ENCODE measurements at regions not wholly inside any gene's neighbourhood (a gene's known extent, or its start where the extent isn't known, plus 50 kb on each side); places are given as distances from the start of the nearest gene placed in this dataset.

- no peak for DNase-seq (ENCODE audit: low read depth, low spot score)
- Histone ChIP-seq H3K4me1 (ENCODE audit: insufficient read depth, insufficient read length) (no peaks in the 10 kb centered on the region), H3K4me3 (ENCODE audit: insufficient read length, low read depth) (no peak overlapping the region), H3K9ac (ENCODE audit: insufficient read length, low read depth) (no peak overlapping the region), H3K9me3 (ENCODE audit: insufficient read depth, low read length) (peaks cover 18% of the 10 kb centered on the region), H3K27me3 (ENCODE audit: insufficient read depth, insufficient read length) (no peaks in the 10 kb centered on the region), H3K36me3 (ENCODE audit: insufficient read depth, insufficient read length, low read length) (no peaks in the 10 kb centered on the region)
- TF ChIP-seq SUZ12 (IDR thresholded peaks at IDR 0.05; ENCODE audit: extremely low read depth, insufficient read depth, insufficient read length) (no peak), ZNF274 (IDR thresholded peaks at IDR 0.05; ENCODE audit: low read depth, low read length) (no peak), YY1 (IDR thresholded peaks at IDR 0.05; ENCODE audit: insufficient read depth, insufficient read length) (no peak)
These were observed 949.4 kb upstream of the ADGRL4 start for GRCh38 chr1:79955966-79956365.

GRCh38 chr1:79950511-79950910, 944.0 kb upstream of the ADGRL4 start:
- no peak overlapping the region for H3K4me3 ChIP-seq (ENCODE audit: insufficient read length, low read depth)
- no peak for TF ChIP-seq YY1 (IDR thresholded peaks at IDR 0.05; ENCODE audit: insufficient read depth, insufficient read length)
- TF ChIP-seq SUZ12 (IDR thresholded peaks at IDR 0.05; ENCODE audit: extremely low read depth, insufficient read depth, insufficient read length), result no peak
- TF ChIP-seq ZNF274 (IDR thresholded peaks at IDR 0.05; ENCODE audit: low read depth, low read length), result no peak
- H3K9ac ChIP-seq (ENCODE audit: insufficient read length, low read depth), result no peak overlapping the region
- peaks cover 3% of the 10 kb centered on the region; the same call in 1 of the 2 replicates for H3K9me3 ChIP-seq (ENCODE audit: insufficient read depth, low read length)
- H3K27me3 ChIP-seq (ENCODE audit: insufficient read depth, insufficient read length), result no peaks in the 10 kb centered on the region
- no peaks in the 10 kb centered on the region for H3K4me1 ChIP-seq (ENCODE audit: insufficient read depth, insufficient read length)
- H3K36me3 ChIP-seq (ENCODE audit: insufficient read depth, insufficient read length, low read length), result no peaks in the 10 kb centered on the region
- no peak for DNase-seq (ENCODE audit: low read depth, low spot score)

DNA sequence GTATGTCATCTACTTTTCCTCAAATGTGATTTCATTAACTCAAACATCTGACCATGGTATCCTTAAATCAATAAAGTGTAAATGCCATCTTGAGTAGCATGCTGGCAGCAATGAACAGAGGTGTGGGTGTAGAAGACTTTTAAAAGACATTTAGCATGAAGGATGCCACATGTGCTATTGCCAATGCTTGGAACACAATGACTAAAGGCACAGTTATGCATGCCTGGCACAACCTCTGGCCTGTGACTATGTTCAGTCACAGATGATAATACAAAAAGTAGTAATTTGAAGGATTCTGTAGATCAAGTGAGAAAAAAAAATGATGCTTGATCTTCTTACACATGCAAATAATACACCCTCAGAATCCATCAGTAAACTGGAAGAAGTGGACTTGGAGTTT, 938.9 kb upstream of the ADGRL4 start:
- TF ChIP-seq SUZ12 (IDR thresholded peaks at IDR 0.05; ENCODE audit: extremely low read depth, insufficient read depth, insufficient read length) (no peak), ZNF274 (IDR thresholded peaks at IDR 0.05; ENCODE audit: low read depth, low read length) (no peak), YY1 (IDR thresholded peaks at IDR 0.05; ENCODE audit: insufficient read depth, insufficient read length) (no peak)
- H3K27me3 ChIP-seq (ENCODE audit: insufficient read depth, insufficient read length), result no peaks in the 10 kb centered on the region
- H3K9ac ChIP-seq (ENCODE audit: insufficient read length, low read depth), result no peak overlapping the region
- no peaks in the 10 kb centered on the region for H3K4me1 ChIP-seq (ENCODE audit: insufficient read depth, insufficient read length)
- H3K9me3 ChIP-seq (ENCODE audit: insufficient read depth, low read length), result no peaks in the 10 kb centered on the region
- H3K4me3 ChIP-seq (ENCODE audit: insufficient read length, low read depth), result no peak overlapping the region
- DNase-seq (ENCODE audit: low read depth, low spot score), result no peak
- H3K36me3 ChIP-seq (ENCODE audit: insufficient read depth, insufficient read length, low read length), result no peaks in the 10 kb centered on the region

- Histone ChIP-seq H3K36me3 (ENCODE audit: insufficient read depth, insufficient read length, low read length) (no peaks in the 10 kb centered on the region), H3K9ac (ENCODE audit: insufficient read length, low read depth) (no peak overlapping the region), H3K9me3 (ENCODE audit: insufficient read depth, low read length) (peaks cover 6% of the 10 kb centered on the region), H3K4me1 (ENCODE audit: insufficient read depth, insufficient read length) (no peaks in the 10 kb centered on the region), H3K27me3 (ENCODE audit: insufficient read depth, insufficient read length) (no peaks in the 10 kb centered on the region), H3K4me3 (ENCODE audit: insufficient read length, low read depth) (no peak overlapping the region)
- TF ChIP-seq ZNF274 (IDR thresholded peaks at IDR 0.05; ENCODE audit: low read depth, low read length) (no peak), YY1 (IDR thresholded peaks at IDR 0.05; ENCODE audit: insufficient read depth, insufficient read length) (no peak), SUZ12 (IDR thresholded peaks at IDR 0.05; ENCODE audit: extremely low read depth, insufficient read depth, insufficient read length) (no peak)
- no peak for DNase-seq (ENCODE audit: low read depth, low spot score)
These were observed 922.8 kb upstream of the ADGRL4 start for GRCh38 chr1:79929356-79929755.

DNA sequence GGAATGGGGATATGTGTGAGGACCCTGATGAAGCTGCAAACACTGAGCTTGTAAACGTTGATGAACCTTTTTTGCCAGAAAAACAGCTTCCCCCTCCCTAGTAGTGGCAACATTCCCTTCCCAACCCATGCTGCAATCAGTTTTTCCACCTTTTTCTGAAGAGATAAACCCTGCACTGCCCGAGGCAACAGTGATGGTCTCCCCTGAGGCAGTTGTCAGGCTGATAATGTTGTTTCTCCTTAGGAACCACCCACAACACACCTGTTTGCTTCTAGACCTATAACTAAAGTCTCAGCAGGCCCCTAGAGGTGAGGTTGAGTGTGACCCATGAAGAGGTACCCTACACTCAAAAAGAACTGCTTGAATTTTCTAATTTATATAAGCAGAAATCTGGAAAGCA, 922.4 kb upstream of the ADGRL4 start:
- Histone ChIP-seq H3K4me1 (ENCODE audit: insufficient read depth, insufficient read length) (no peaks in the 10 kb centered on the region), H3K9ac (ENCODE audit: insufficient read length, low read depth) (no peak overlapping the region), H3K9me3 (ENCODE audit: insufficient read depth, low read length) (peaks cover 10% of the 10 kb centered on the region), H3K4me3 (ENCODE audit: insufficient read length, low read depth) (no peak overlapping the region), H3K36me3 (ENCODE audit: insufficient read depth, insufficient read length, low read length) (no peaks in the 10 kb centered on the region), H3K27me3 (ENCODE audit: insufficient read depth, insufficient read length) (no peaks in the 10 kb centered on the region)
- TF ChIP-seq SUZ12 (IDR thresholded peaks at IDR 0.05; ENCODE audit: extremely low read depth, insufficient read depth, insufficient read length) (no peak), YY1 (IDR thresholded peaks at IDR 0.05; ENCODE audit: insufficient read depth, insufficient read length) (no peak), ZNF274 (IDR thresholded peaks at IDR 0.05; ENCODE audit: low read depth, low read length) (no peak)
- DNase-seq (ENCODE audit: low read depth, low spot score), result no peak

DNA sequence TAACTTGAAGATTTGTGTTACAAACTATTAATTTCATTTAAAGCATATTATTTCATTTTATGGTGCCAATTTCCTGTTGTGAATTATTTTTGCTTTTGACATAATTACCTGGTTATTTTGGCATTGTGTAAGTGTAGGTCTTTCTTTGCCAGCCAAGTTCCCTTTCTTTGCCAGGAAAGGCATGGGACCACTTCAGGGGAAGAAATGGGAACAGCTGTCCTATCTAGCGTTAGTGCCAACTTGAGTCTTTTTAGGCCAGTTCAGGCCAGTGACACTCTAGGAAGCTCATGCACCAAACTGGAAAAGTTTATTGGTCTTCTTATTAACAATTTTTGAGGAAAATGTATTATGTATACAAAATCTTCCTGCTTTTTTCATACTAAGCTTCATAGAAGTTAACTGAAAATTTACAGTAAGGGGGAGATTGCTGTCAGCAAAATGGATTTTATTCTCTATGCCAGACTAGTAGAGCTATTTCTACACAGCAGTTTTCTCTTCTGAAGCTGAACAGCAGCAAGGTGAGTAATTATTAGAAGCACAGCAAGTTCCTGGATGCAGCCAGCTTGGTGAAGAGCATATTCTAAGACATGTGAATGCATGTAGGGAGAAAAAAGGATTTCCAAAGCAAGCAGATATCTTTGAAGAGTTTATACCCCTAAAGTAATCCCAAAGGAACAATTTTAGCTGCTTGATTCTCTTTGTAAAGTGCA, 914.6 kb upstream of the ADGRL4 start:
- DNase-seq (ENCODE audit: low read depth, low spot score), result no peak
- H3K4me1 ChIP-seq (ENCODE audit: insufficient read depth, insufficient read length), result no peaks in the 10 kb centered on the region
- no peaks in the 10 kb centered on the region for H3K27me3 ChIP-seq (ENCODE audit: insufficient read depth, insufficient read length)
- no peaks in the 10 kb centered on the region for H3K36me3 ChIP-seq (ENCODE audit: insufficient read depth, insufficient read length, low read length)
- H3K4me3 ChIP-seq (ENCODE audit: insufficient read length, low read depth), result no peak overlapping the region
- H3K9ac ChIP-seq (ENCODE audit: insufficient read length, low read depth), result no peak overlapping the region
- TF ChIP-seq YY1 (IDR thresholded peaks at IDR 0.05; ENCODE audit: insufficient read depth, insufficient read length) (no peak), SUZ12 (IDR thresholded peaks at IDR 0.05; ENCODE audit: extremely low read depth, insufficient read depth, insufficient read length) (no peak), ZNF274 (IDR thresholded peaks at IDR 0.05; ENCODE audit: low read depth, low read length) (no peak)
- H3K9me3 ChIP-seq (ENCODE audit: insufficient read depth, low read length), result peaks cover 18% of the 10 kb centered on the region

DNA sequence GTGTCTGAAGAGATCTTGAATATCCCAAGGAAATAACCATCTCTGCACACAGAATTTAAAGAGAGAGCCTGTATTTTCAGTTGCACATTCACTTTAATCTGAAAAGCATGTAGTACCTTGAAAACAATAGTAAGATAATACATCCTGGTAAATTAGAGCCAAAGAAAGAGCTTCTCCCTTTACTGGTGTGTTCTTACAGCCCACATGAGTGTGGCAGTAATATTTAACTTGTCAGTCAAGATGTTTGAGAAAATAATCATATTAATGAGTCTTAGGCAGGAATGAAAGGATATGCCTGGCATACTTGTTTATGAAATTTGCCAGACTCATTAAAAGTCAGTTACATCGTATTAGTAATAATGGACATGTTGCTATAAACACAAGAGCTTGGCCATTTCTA, 908.4 kb upstream of the ADGRL4 start:
- no peaks in the 10 kb centered on the region for H3K36me3 ChIP-seq (ENCODE audit: insufficient read depth, insufficient read length, low read length)
- no peak for DNase-seq (ENCODE audit: low read depth, low spot score)
- no peak overlapping the region for H3K4me3 ChIP-seq (ENCODE audit: insufficient read length, low read depth)
- no peaks in the 10 kb centered on the region for H3K27me3 ChIP-seq (ENCODE audit: insufficient read depth, insufficient read length)
- H3K9me3 ChIP-seq (ENCODE audit: insufficient read depth, low read length), result no peaks in the 10 kb centered on the region
- H3K4me1 ChIP-seq (ENCODE audit: insufficient read depth, insufficient read length), result no peaks in the 10 kb centered on the region
- no peak overlapping the region for H3K9ac ChIP-seq (ENCODE audit: insufficient read length, low read depth)
- TF ChIP-seq ZNF274 (IDR thresholded peaks at IDR 0.05; ENCODE audit: low read depth, low read length) (no peak), SUZ12 (IDR thresholded peaks at IDR 0.05; ENCODE audit: extremely low read depth, insufficient read depth, insufficient read length) (no peak), YY1 (IDR thresholded peaks at IDR 0.05; ENCODE audit: insufficient read depth, insufficient read length) (no peak)
